GM12874 (cell line): ENCODE measurements at regions not wholly inside any gene's neighbourhood (a gene's known extent, or its start where the extent isn't known, plus 50 kb on each side); places are given as distances from the start of the nearest gene placed in this dataset.

ENCODE experiments used
- CTCF ChIP-seq: IDR thresholded peaks from 2 replicates; pipeline ENCODE4 v1.5.1; 2011; ENCODE audit warnings: low read depth, mild to moderate bottlenecking, control low read depth, low read length, moderate library complexity; ENCODE audit not compliant: insufficient read depth

GRCh38 chr6:170232186-170233002, 58.5 kb downstream of the DLL1 start:
- no peak for TF ChIP-seq CTCF

GRCh38 chr6:170231293-170232185, 59.3 kb downstream of the DLL1 start:
- TF ChIP-seq CTCF = no peak

GRCh38 chr6:170230520-170231292, 60.2 kb downstream of the DLL1 start:
- no peak for TF ChIP-seq CTCF

DNA sequence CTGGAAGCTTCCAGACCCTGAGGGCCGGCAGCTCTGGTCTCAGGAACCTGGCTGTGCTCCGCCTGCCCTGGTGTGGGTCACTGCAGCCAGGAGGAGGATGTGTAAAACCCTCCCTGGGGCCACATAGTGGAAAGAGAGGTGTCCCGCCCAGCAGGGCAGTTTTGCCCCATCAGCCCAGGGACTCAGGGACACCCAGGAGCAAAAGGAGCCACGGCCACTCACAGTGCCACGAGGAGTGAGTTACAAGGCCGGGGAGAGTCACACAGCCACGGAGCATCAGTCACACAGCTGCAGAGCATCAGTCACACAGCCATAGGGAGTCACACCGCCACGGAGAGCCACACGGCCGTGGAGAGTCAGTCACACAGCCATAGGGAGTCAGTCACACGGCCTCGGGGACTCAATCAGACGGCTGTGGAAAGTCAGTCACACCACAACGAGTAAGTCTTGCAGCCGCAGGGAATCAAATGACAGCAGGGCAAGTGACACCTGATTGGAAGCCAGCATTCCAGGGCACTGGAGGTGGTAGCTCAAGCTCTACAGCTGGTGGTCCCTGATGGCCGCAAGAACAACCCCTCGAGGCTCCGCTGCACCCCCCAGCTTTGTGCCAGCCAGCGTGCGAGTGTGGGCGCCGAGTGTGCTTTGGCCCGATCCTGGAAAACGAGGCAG, 60.9 kb downstream of the DLL1 start:
- TF ChIP-seq CTCF = no peak

- no peak for TF ChIP-seq CTCF
Measured at GRCh38 chr6:170229396-170229795, 61.5 kb downstream of the DLL1 start.

DNA sequence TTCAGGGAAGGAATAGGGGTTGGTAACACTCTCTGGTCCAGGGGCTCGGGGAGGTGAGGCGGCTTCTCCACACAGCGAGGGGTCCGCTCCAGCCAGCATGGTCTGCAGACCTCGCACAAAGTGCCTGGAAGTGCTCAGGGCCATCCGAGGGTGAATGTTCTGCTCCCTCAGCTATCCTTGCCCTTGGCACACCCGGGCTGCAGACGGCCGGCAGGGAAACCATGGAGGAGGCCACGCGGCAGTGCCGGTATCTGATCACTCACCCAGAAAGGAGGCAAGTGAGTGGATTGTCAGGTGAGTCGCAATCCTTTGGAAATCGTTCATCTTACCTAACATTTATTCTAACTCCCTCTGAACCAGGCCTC, 62.0 kb downstream of the DLL1 start:
- no peak for TF ChIP-seq CTCF
